LNCaP clone FGC (cell line): ENCODE measurements at regions not wholly inside any gene's neighbourhood (a gene's known extent, or its start where the extent isn't known, plus 50 kb on each side); places are given as distances from the start of the nearest gene placed in this dataset.

Source experiments
- DNase-seq: peaks from one replicate; pipeline ENCODE4 v3.0.0-alpha.2; 2011; ENCODE audit warnings: low read depth
- H3K4me3 ChIP-seq: 2 replicates; pipeline ENCODE4 v1.5.1; 2011; ENCODE audit warnings: mild to moderate bottlenecking, low read depth, low read length, control low read depth
- CTCF ChIP-seq: IDR thresholded peaks from 2 replicates; pipeline ENCODE4 v1.5.1; 2012; ENCODE audit warnings: mild to moderate bottlenecking; ENCODE audit not compliant: control insufficient read depth, insufficient read depth; ENCODE audit errors: extremely low read depth

GRCh38 chr6:154885214-154885613 is 109.9 kb upstream of the TIAM2 start:
- no peak overlapping the region for H3K4me3 ChIP-seq
- TF ChIP-seq CTCF, result no peak
- DNase-seq, result no peak

- DNase-seq, result no peak
- TF ChIP-seq CTCF, result no peak
- H3K4me3 ChIP-seq, result no peak overlapping the region
Observed at GRCh38 chr6:154886016-154886415, 109.1 kb upstream of the TIAM2 start.

DNA sequence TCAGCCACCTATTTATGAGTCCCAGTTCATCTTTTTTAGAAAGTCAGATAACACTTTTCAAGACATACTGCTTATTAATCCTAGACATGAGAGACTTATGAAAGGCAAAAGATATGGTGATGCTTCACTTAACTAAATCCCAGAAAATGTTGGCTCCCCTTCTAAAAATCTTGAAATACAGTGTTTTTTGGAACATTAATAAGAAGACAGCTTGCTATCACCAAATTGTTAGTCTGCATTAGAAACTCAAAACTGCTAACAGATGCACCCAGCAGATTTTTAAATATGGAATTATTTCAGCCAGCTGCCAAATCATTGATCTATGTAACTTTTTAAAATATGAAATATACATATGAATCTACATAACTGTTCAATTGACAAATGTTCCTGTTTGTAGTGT is 108.6 kb upstream of the TIAM2 start:
- DNase-seq, result no peak
- TF ChIP-seq CTCF, result no peak
- no peak overlapping the region for H3K4me3 ChIP-seq

GRCh38 chr6:154887051-154887450 is 108.1 kb upstream of the TIAM2 start:
- TF ChIP-seq CTCF, result no peak

DNA sequence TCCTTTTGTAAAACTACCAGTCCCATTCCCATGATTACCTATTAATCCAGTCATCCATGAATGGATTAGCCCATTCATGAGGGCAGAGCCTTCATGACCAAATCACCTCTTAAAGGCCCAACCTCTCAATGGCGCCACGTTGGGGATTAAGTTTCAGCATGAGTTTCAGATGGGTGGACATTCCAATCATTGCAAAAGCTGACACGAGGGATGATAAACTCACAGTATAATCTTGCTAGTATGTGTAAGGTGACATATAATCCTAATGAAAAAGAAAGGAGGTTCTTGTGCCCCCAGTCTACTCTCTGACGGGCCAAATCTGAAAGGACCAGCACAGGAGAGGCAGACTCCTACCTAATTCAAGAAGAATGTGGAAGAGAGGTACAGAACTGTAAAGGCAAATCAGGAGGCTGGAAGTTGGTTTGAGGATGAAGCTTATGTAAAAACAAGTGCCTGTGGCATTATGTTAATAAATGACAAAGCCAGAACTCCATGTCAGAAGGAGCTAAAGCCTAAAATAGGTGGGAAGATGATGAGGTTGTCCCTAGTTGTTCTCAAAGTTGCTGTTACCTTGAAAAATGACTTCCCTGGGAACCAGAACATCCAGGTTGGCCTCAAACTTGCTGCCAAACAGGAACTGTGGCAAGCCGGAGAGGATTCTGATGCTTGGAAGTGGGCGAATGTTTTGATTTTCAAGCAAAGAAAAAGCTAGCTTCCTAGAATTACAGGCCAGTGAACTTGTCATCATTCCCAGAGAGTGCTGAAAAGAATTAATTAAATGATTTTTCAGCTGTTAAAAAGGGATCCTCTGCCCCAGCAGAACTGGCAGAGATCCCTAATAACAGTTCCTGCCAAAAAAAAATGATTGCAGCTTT is 106.5 kb upstream of the TIAM2 start:
- no peak for TF ChIP-seq CTCF
- no peak for DNase-seq
- H3K4me3 ChIP-seq, result no peak overlapping the region

More at GRCh38 chr6:154887051-154887450, 108.1 kb upstream of the TIAM2 start:
- DNase-seq, result no peak
- H3K4me3 ChIP-seq, result no peak overlapping the region

DNA sequence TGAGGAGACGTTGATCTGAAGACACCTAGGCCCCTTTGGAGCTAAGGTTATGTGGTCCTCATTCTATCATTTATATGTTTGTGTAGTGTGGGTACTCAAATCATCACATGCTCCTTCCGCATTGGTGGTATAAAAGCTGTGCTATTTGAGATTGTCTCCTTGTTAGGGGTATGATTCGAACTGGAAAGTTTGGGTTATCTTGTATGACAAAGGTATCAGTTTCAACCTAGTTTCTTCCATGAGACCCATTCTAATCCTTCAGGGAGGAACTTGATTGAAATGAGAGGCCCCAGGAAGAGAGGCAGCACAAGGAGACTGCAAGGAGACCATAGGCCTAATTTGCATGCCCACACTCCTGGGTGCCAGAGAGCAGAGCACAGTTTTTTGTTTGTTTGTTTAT is 104.2 kb upstream of the TIAM2 start:
- no peak for DNase-seq
- H3K4me3 ChIP-seq, result no peak overlapping the region
- TF ChIP-seq CTCF, result no peak

DNA sequence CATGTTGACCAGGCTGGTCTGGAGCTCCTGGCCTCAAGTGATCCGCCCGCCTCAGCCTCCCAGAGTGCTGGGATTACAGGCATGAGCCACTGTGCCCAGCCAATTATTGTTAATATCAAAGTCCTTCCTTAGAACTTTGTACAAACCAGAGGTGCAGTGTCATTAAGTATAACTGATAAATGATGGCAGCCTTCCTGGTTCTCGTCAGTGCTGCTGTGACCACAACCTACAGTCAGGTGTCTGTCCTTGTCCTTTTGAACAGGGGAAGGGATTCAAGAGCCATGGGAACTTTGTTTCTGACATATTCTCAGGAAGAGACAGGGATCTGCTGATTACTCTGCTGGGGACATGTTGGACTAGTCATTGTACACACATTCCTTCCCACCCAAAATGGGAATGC is 103.2 kb upstream of the TIAM2 start:
- no peak overlapping the region for H3K4me3 ChIP-seq
- DNase-seq, result no peak
- no peak for TF ChIP-seq CTCF
